Astrocyte (in vitro differentiated cells and primary cell): ENCODE measurements at regions not wholly inside any gene's neighbourhood (a gene's known extent, or its start where the extent isn't known, plus 50 kb on each side); places are given as distances from the start of the nearest gene placed in this dataset.

Experiments used
- DNase-seq: peaks from one replicate; pipeline ENCODE4 v3.0.0-alpha.2; 2010; ENCODE audit warnings: low read depth
- FAIRE-seq: peaks from 2 replicates; lab custom pipeline; 2011; peaks lifted over from hg19 to GRCh38; lab: Jason Lieb, UNC
- H2AFZ ChIP-seq: 2 replicates; pipeline ENCODE4 v1.6.0; 2012; ENCODE audit warnings: low read depth, low read length, inconsistent platforms
- H3K27ac ChIP-seq: 2 replicates; pipeline ENCODE4 v1.5.1; 2011; ENCODE audit warnings: low read depth, low read length, inconsistent platforms
- H3K27me3 ChIP-seq: 2 replicates; pipeline ENCODE4 v1.6.0; 2011; ENCODE audit warnings: low read length, inconsistent platforms; ENCODE audit not compliant: insufficient read depth
- H3K36me3 ChIP-seq: 2 replicates; pipeline ENCODE4 v1.5.1; 2011; ENCODE audit warnings: low read length, inconsistent platforms; ENCODE audit not compliant: insufficient read depth
- H3K4me1 ChIP-seq: 2 replicates; pipeline ENCODE4 v1.5.1; 2011; ENCODE audit warnings: low read length, inconsistent platforms; ENCODE audit not compliant: insufficient read depth
- H3K4me2 ChIP-seq: 2 replicates; pipeline ENCODE4 v1.6.0; 2012; ENCODE audit warnings: low read length, inconsistent platforms
- H3K4me3 ChIP-seq: 2 replicates; pipeline ENCODE4 v1.5.1; 2011; ENCODE audit warnings: low read depth, mild to moderate bottlenecking, low read length, inconsistent platforms; ENCODE audit not compliant: insufficient read depth
- H3K79me2 ChIP-seq: 2 replicates; pipeline ENCODE4 v1.6.0; 2012; ENCODE audit warnings: mild to moderate bottlenecking, low read length, inconsistent platforms; ENCODE audit not compliant: insufficient read depth
- H3K9ac ChIP-seq: 2 replicates; pipeline ENCODE4 v1.6.0; 2012; ENCODE audit warnings: mild to moderate bottlenecking, low read length, inconsistent platforms
- H3K9me3 ChIP-seq: 2 replicates; pipeline ENCODE4 v1.5.1; 2012; ENCODE audit warnings: low read depth, mild to moderate bottlenecking, low read length, inconsistent platforms; ENCODE audit not compliant: insufficient read depth
- H4K20me1 ChIP-seq: 2 replicates; pipeline ENCODE4 v1.6.0; 2012; ENCODE audit warnings: low read length, inconsistent platforms; ENCODE audit not compliant: insufficient read depth
- H3K27ac Mint-ChIP-seq: one replicate; pipeline ENCODE4 v1.8.0; 2021; ENCODE audit warnings: mild to moderate bottlenecking, mixed read lengths; ENCODE audit not compliant: unreplicated experiment
- H3K27me3 Mint-ChIP-seq: one replicate; pipeline ENCODE4 v1.8.0; 2021; ENCODE audit warnings: low read depth, mixed read lengths; ENCODE audit not compliant: unreplicated experiment
- H3K36me3 Mint-ChIP-seq: one replicate; pipeline ENCODE4 v1.8.0; 2021; ENCODE audit warnings: low read depth, mixed read lengths; ENCODE audit not compliant: unreplicated experiment
- H3K4me1 Mint-ChIP-seq: one replicate; pipeline ENCODE4 v1.8.0; 2021; ENCODE audit warnings: low read depth, mixed read lengths; ENCODE audit not compliant: unreplicated experiment
- H3K4me3 Mint-ChIP-seq: one replicate; pipeline ENCODE4 v1.8.0; 2021; ENCODE audit warnings: mild to moderate bottlenecking, moderate library complexity, mixed read lengths; ENCODE audit not compliant: unreplicated experiment
- H3K9me3 Mint-ChIP-seq: one replicate; pipeline ENCODE4 v1.8.0; 2021; ENCODE audit warnings: mild to moderate bottlenecking, mixed read lengths; ENCODE audit not compliant: unreplicated experiment
- CTCF ChIP-seq: IDR thresholded peaks from 2 replicates; pipeline ENCODE4 v1.5.1; 2011; ENCODE audit warnings: low read depth, mild to moderate bottlenecking, inconsistent platforms, low read length, moderate library complexity; ENCODE audit not compliant: insufficient read depth
- EZH2 ChIP-seq: IDR thresholded peaks from 2 replicates; pipeline ENCODE4 v1.6.1; 2012; ENCODE audit warnings: mild to moderate bottlenecking, low read length, inconsistent platforms; ENCODE audit not compliant: insufficient read depth

DNA sequence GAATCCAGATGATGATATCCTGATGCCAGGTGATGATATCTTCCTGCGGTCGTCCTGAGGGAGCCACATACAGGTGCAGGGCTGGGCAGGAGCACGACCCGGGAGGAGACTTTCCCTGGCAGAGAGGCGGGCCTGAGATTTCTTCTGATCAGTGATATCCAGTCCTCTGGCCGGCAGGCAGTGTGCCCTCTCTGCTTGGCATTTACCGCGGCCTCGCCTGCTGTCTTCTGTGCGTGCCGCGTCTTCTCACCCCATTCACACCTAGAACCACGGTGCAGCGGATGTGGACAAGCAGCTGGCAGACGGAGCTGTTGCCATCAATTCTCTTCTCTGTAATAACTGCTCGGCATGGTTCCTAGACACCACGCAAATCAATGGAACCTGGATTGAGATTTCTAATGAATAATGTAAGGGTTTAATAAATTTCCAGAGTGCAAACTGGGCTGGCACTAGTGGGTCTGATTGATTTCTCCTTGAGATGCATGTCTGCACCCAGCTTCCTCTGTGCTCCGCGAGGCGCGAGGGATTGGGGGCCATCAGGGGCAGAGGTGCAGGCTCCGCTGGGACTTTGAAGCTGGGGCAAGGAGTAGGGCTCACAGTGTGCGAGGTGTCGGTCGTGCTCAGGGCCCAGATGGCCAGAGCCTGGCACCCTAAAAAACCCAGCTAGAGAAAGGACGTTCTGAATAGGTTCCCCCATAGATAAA, 208.9 kb upstream of the HDAC4 start:
- no peak for TF ChIP-seq CTCF
- no peak for TF ChIP-seq EZH2
- no peaks in the 10 kb centered on the region for H3K9me3 ChIP-seq
- H3K27ac Mint-ChIP-seq: no peak overlapping the region
- no peak overlapping the region for H3K4me3 Mint-ChIP-seq
- H4K20me1 ChIP-seq: no peaks in the 10 kb centered on the region
- FAIRE-seq: no peak
- no peaks in the 10 kb centered on the region for H3K79me2 ChIP-seq
- DNase-seq: no peak
- H3K27me3 Mint-ChIP-seq: peaks cover 30% of the 10 kb centered on the region
- no peak overlapping the region for H2AFZ ChIP-seq
- H3K4me3 ChIP-seq: no peak overlapping the region
- no peaks in the 10 kb centered on the region for H3K27me3 ChIP-seq
- H3K4me1 ChIP-seq: no peaks in the 10 kb centered on the region
- H3K27ac ChIP-seq: no peak overlapping the region
- H3K9ac ChIP-seq: no peak overlapping the region
- no peaks in the 10 kb centered on the region for H3K4me1 Mint-ChIP-seq
- no peak overlapping the region for H3K4me2 ChIP-seq
- H3K9me3 Mint-ChIP-seq: peaks cover 5% of the 10 kb centered on the region
- peaks cover 2% of the 10 kb centered on the region for H3K36me3 Mint-ChIP-seq
- H3K36me3 ChIP-seq: no peaks in the 10 kb centered on the region

DNA sequence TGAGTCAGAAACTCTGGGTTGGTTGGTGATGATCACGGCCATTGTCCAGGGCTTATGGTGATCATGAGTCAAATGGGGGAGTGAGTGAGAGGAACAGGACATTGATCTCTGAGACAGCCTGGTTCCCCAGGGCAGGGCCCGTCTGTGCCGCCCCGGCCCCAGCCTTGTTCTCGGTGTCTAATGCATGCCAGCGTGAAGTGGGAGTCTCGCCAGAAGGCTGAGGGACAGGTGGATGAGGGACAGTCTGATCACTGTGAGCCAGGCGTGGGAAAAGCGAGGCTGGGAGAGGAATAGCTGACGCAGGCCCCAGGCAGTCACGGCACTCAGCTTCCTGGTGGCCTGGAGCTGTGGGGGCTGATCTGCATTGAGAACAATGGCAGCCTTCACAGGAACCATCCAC, 208.3 kb upstream of the HDAC4 start:
- H3K4me2 ChIP-seq: no peak overlapping the region
- H3K79me2 ChIP-seq: no peaks in the 10 kb centered on the region
- Mint-ChIP-seq H3K4me1 (no peaks in the 10 kb centered on the region), H3K27me3 (peaks cover 30% of the 10 kb centered on the region), H3K36me3 (peaks cover 2% of the 10 kb centered on the region), H3K27ac (no peak overlapping the region), H3K9me3 (peaks cover 5% of the 10 kb centered on the region), H3K4me3 (no peak overlapping the region)
- H4K20me1 ChIP-seq: no peaks in the 10 kb centered on the region
- H3K27ac ChIP-seq: no peak overlapping the region
- no peaks in the 10 kb centered on the region for H3K4me1 ChIP-seq
- DNase-seq: no peak
- no peak overlapping the region for H3K4me3 ChIP-seq
- no peaks in the 10 kb centered on the region for H3K27me3 ChIP-seq
- FAIRE-seq: no peak
- H3K36me3 ChIP-seq: no peaks in the 10 kb centered on the region
- no peak overlapping the region for H3K9ac ChIP-seq
- H2AFZ ChIP-seq: no peak overlapping the region
- H3K9me3 ChIP-seq: no peaks in the 10 kb centered on the region
- TF ChIP-seq EZH2 (no peak), CTCF (no peak)

GRCh38 chr2:239608723-239609122, 207.9 kb upstream of the HDAC4 start:
- no peak overlapping the region for H3K27ac Mint-ChIP-seq
- Histone ChIP-seq H3K36me3 (no peaks in the 10 kb centered on the region), H3K79me2 (no peaks in the 10 kb centered on the region), H3K4me3 (no peak overlapping the region), H3K4me1 (no peaks in the 10 kb centered on the region), H2AFZ (no peak overlapping the region), H3K4me2 (no peak overlapping the region), H3K27me3 (no peaks in the 10 kb centered on the region), H3K27ac (no peak overlapping the region), H3K9ac (no peak overlapping the region), H3K9me3 (no peaks in the 10 kb centered on the region), H4K20me1 (no peaks in the 10 kb centered on the region)
- TF ChIP-seq CTCF (no peak), EZH2 (no peak)
- H3K27me3 Mint-ChIP-seq: peaks cover 30% of the 10 kb centered on the region
- H3K9me3 Mint-ChIP-seq: peaks cover 5% of the 10 kb centered on the region
- peaks cover 2% of the 10 kb centered on the region for H3K36me3 Mint-ChIP-seq
- DNase-seq (no peak), FAIRE-seq (no peak)
- no peak overlapping the region for H3K4me3 Mint-ChIP-seq
- H3K4me1 Mint-ChIP-seq: no peaks in the 10 kb centered on the region
